Hepatocyte (in vitro differentiated cells): ENCODE measurements at regions not wholly inside any gene's neighbourhood (a gene's known extent, or its start where the extent isn't known, plus 50 kb on each side); places are given as distances from the start of the nearest gene placed in this dataset.

Experiments used
- EZH2 ChIP-seq: fragments of 200-600 bp; sonication (generic); IDR thresholded peaks from 2 replicates; pipeline ENCODE4 v1.6.1; 2016; ENCODE audit warnings: antibody characterized with exemption, mild to moderate bottlenecking, borderline replicate concordance
- EZH2phosphoT487 ChIP-seq: fragments of 200-600 bp; sonication (generic); IDR thresholded peaks from one replicate; pipeline ENCODE4 v1.6.1; 2018; ENCODE audit warnings: antibody characterized with exemption, mild to moderate bottlenecking, low read depth, moderate library complexity; ENCODE audit not compliant: unreplicated experiment, severe bottlenecking
- TF ChIP-seq, protein P1 (sequence below): fragments of 200-600 bp; sonication (generic); IDR thresholded peaks from 2 replicates; pipeline ENCODE4 v1.5.1; 2016; ENCODE audit warnings: antibody characterized with exemption, mild to moderate bottlenecking; ENCODE audit not compliant: poor library complexity

DNA sequence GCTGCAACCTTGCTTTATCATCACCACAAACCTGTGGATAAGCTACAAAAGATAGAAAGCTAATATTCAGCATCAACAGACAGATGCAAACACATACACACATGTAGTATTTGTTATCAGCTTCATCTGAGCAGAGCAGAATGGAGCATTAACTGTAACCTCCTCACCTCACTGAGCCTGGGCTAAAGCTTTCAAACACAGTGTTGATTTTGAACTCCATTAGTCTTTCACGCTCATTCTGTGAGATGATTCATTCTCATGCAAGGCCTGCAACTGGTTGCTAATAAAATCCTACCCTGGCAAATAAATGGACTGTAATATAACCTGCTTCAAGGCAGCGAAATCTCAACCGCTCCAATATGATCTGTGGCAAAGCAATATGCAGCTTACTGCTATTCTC, 1360.6 kb upstream of the ACO1 start:
- TF ChIP-seq, protein P1, sequence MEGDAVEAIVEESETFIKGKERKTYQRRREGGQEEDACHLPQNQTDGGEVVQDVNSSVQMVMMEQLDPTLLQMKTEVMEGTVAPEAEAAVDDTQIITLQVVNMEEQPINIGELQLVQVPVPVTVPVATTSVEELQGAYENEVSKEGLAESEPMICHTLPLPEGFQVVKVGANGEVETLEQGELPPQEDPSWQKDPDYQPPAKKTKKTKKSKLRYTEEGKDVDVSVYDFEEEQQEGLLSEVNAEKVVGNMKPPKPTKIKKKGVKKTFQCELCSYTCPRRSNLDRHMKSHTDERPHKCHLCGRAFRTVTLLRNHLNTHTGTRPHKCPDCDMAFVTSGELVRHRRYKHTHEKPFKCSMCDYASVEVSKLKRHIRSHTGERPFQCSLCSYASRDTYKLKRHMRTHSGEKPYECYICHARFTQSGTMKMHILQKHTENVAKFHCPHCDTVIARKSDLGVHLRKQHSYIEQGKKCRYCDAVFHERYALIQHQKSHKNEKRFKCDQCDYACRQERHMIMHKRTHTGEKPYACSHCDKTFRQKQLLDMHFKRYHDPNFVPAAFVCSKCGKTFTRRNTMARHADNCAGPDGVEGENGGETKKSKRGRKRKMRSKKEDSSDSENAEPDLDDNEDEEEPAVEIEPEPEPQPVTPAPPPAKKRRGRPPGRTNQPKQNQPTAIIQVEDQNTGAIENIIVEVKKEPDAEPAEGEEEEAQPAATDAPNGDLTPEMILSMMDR, result no peak
- no peak for TF ChIP-seq EZH2phosphoT487
- TF ChIP-seq EZH2, result no peak
